Endothelial cell of umbilical vein (primary cell): ENCODE measurements at regions not wholly inside any gene's neighbourhood (a gene's known extent, or its start where the extent isn't known, plus 50 kb on each side); places are given as distances from the start of the nearest gene placed in this dataset.

Experiments
- CTCF ChIP-seq, 2 donors: IDR thresholded peaks; 1 replicate in 1 of 2; 2 replicates in 1 of 2; pipeline ENCODE4 v1.5.1; 2011; ENCODE audit warnings: low read length in 2 of 2, mild to moderate bottlenecking in 2 of 2, moderate library complexity in 2 of 2, control low read depth in 1 of 2, inconsistent platforms in 1 of 2, low read depth in 1 of 2; ENCODE audit not compliant: insufficient read depth in 1 of 2; ENCODE audit errors: extremely low read depth in 1 of 2
- FOS ChIP-seq: IDR thresholded peaks from 2 replicates; pipeline ENCODE4 v1.6.1; 2011; ENCODE audit warnings: mild to moderate bottlenecking, low read length, moderate library complexity, borderline replicate concordance; ENCODE audit not compliant: insufficient read depth
- JUN ChIP-seq: IDR thresholded peaks from 2 replicates; pipeline ENCODE4 v1.6.1; 2011; ENCODE audit warnings: borderline replicate concordance, low read depth; ENCODE audit not compliant: insufficient read length, insufficient read depth
- MAX ChIP-seq: IDR thresholded peaks from 2 replicates; pipeline ENCODE4 v1.6.1; 2011; ENCODE audit not compliant: insufficient read depth, insufficient read length
- POLR2A ChIP-seq: IDR thresholded peaks from 2 replicates; pipeline ENCODE4 v1.6.1; 2012; ENCODE audit warnings: low read depth, mild to moderate bottlenecking, control low read depth, low read length

GRCh38 chr2:39528701-39529100 is 91.6 kb upstream of the MAP4K3 start:
- TF ChIP-seq CTCF (IDR thresholded peaks at IDR 0.05; ENCODE audit: extremely low read depth in 1 of 2, insufficient read depth in 1 of 2, low read depth in 1 of 2, low read length in 2 of 2) = no peak
- no peak for TF ChIP-seq MAX
- TF ChIP-seq FOS = no peak
- TF ChIP-seq POLR2A = no peak
- TF ChIP-seq JUN = no peak
